Activated CD4-positive, alpha-beta T cell treated with anti-CD3 and anti-CD28 coated beads for 48 hours (primary cell): ENCODE measurements at regions not wholly inside any gene's neighbourhood (a gene's known extent, or its start where the extent isn't known, plus 50 kb on each side); places are given as distances from the start of the nearest gene placed in this dataset.

ENCODE experiments used
- DNase-seq: peaks from one replicate; pipeline ENCODE4 v3.0.0-alpha.2; 2020

GRCh38 chr14:75371297-75371696 is 56.5 kb upstream of the JDP2 start:
- no peak for DNase-seq

- no peak for DNase-seq
Measured at GRCh38 chr14:75372260-75372659, 55.6 kb upstream of the JDP2 start.

GRCh38 chr14:75373133-75373532 is 54.7 kb upstream of the JDP2 start:
- no peak for DNase-seq

GRCh38 chr14:75373616-75374015 is 54.2 kb upstream of the JDP2 start:
- DNase-seq: no peak

GRCh38 chr14:75374911-75375310 is 52.9 kb upstream of the JDP2 start:
- DNase-seq: no peak

- peak; percentile 33 for DNase-seq
Measured at GRCh38 chr14:75375983-75376382, 51.8 kb upstream of the JDP2 start.
